Bronchial epithelial cell (primary cell): ENCODE measurements at regions not wholly inside any gene's neighbourhood (a gene's known extent, or its start where the extent isn't known, plus 50 kb on each side); places are given as distances from the start of the nearest gene placed in this dataset.

Experiments
- DNase-seq: peaks from one replicate; pipeline ENCODE4 v3.0.0-alpha.2; 2010; ENCODE audit warnings: low read depth
- FAIRE-seq: peaks from 2 replicates; lab custom pipeline; 2011; peaks lifted over from hg19 to GRCh38; lab: Jason Lieb, UNC
- H3K27me3 ChIP-seq: 2 replicates; pipeline ENCODE4 v1.5.1; 2011; ENCODE audit warnings: low read length; ENCODE audit not compliant: control insufficient read depth, insufficient read depth
- H3K36me3 ChIP-seq: 2 replicates; pipeline ENCODE4 v1.5.1; 2011; ENCODE audit warnings: low read length; ENCODE audit not compliant: control insufficient read depth, insufficient read depth
- H3K4me3 ChIP-seq: 2 replicates; pipeline ENCODE4 v1.5.1; 2011; ENCODE audit warnings: mild to moderate bottlenecking, low read depth, low read length, control low read depth
- TF ChIP-seq, protein P1 (sequence below): IDR thresholded peaks from 2 replicates; pipeline ENCODE4 v1.5.1; 2011; ENCODE audit warnings: mild to moderate bottlenecking, moderate library complexity, low read length, control low read depth, inconsistent platforms; ENCODE audit not compliant: insufficient read depth, severe bottlenecking

DNA sequence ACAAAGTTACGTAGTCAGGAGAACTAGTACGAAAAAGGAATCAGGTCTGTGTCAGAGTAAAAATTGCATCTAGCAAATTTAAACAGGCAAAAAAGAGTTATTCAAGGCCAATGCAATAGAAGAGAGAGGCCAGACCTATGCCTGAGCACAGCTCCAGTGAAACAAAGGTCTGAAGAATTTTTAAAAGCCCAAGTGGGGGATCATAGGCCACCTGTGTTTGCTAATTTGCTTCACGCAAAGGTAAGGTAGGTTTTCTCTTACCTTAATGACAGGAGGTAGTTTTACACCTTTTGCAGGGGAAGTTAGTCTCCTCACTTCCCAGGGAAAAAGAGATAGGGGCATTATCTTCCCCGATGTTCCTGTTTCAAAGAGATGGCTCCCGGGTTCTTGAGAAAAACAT is 448.6 kb upstream of the TECRL start:
- FAIRE-seq = no peak
- TF ChIP-seq, protein P1, sequence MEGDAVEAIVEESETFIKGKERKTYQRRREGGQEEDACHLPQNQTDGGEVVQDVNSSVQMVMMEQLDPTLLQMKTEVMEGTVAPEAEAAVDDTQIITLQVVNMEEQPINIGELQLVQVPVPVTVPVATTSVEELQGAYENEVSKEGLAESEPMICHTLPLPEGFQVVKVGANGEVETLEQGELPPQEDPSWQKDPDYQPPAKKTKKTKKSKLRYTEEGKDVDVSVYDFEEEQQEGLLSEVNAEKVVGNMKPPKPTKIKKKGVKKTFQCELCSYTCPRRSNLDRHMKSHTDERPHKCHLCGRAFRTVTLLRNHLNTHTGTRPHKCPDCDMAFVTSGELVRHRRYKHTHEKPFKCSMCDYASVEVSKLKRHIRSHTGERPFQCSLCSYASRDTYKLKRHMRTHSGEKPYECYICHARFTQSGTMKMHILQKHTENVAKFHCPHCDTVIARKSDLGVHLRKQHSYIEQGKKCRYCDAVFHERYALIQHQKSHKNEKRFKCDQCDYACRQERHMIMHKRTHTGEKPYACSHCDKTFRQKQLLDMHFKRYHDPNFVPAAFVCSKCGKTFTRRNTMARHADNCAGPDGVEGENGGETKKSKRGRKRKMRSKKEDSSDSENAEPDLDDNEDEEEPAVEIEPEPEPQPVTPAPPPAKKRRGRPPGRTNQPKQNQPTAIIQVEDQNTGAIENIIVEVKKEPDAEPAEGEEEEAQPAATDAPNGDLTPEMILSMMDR = no peak
- Histone ChIP-seq H3K4me3 (no peak overlapping the region), H3K27me3 (no peaks in the 10 kb centered on the region), H3K36me3 (no peaks in the 10 kb centered on the region)
- DNase-seq = no peak

DNA sequence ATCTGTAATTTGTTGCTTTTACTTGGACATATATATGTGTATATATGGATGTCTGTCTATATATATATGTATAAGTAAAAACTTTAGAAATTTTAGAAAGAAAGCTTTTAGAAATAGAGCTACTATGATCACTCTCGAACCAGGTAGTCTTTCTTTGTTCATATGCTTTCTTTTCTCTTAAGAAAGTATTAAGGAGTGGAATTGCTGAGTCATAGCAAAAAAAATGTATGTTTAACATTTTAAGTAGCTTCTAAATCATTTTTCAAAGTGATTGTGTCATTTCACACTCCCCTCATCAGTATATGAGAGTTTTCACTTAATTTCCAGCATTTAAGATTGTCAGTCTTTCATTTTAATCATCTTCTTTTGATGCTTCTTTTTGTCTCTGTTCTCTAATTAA is 447.9 kb upstream of the TECRL start:
- Histone ChIP-seq H3K4me3 (no peak overlapping the region), H3K36me3 (no peaks in the 10 kb centered on the region), H3K27me3 (no peaks in the 10 kb centered on the region)
- FAIRE-seq (no peak), DNase-seq (no peak)
- TF ChIP-seq, protein P1 = no peak

DNA sequence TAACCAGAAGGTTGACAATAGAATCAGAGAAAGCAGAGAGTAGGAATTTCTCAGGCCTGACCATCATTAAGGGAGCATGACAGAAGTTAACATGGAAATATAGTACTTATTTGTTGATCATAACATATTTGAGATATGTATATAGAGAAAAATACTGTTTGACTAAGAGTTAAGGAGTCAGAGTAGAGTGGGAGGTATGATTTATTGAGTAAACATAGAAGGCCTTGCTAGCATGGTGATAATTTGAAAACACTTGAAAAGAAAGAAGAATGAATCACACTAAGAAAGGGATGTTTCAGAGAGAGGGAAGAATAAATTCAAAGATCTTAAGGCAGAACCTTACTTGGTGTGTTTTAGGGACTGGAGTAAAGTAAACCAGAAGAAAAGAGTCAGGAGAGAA is 437.2 kb upstream of the TECRL start:
- Histone ChIP-seq H3K27me3 (no peaks in the 10 kb centered on the region), H3K4me3 (no peak overlapping the region), H3K36me3 (no peaks in the 10 kb centered on the region)
- TF ChIP-seq, protein P1 = no peak
- no peak for DNase-seq
- FAIRE-seq = no peak

DNA sequence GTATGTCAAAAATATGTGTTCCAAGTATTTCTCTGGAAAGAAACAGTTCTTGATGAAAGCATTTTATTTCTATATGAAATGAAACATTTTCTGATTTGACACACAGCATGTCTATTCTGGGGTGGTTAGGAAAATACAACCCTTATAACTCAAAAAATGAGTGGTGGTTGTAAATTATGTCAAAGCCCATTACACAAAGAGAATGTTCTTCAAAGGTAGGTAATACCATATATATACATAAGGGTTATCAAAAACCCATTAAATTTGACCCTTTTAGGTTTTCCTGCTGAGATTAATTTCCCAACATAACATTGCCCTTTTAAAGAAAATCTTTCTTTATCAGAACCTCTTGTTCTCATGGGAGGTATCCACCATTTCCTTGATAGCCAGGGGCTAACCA is 420.5 kb upstream of the TECRL start:
- FAIRE-seq (no peak), DNase-seq (no peak)
- TF ChIP-seq, protein P1 = no peak

DNA sequence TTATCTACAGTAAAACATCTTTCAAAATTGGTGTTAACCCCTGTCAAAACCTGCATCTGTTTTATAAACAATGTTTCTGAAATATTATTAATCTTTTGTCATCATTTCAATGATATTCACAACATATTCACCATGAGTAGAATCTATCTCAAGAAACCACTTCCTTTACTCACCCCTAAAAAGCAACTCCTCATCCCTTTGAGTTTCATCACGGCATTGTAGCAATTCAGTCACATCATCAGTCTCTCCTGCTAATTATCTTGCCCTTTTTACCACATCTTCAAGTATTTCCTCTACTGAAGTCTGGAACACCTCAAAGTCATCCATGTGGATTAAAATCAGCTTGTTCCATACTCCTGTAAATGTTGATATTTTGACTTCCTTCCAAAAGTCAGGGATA is 415.3 kb upstream of the TECRL start:
- no peaks in the 10 kb centered on the region for H3K36me3 ChIP-seq
- H3K4me3 ChIP-seq = no peak overlapping the region
- no peak for DNase-seq
- no peaks in the 10 kb centered on the region for H3K27me3 ChIP-seq
- FAIRE-seq = no peak
- TF ChIP-seq, protein P1 = no peak

More for the DNA sequence above, 420.5 kb upstream of the TECRL start:
- H3K36me3 ChIP-seq = no peaks in the 10 kb centered on the region
- no peak overlapping the region for H3K4me3 ChIP-seq
- H3K27me3 ChIP-seq = no peaks in the 10 kb centered on the region

DNA sequence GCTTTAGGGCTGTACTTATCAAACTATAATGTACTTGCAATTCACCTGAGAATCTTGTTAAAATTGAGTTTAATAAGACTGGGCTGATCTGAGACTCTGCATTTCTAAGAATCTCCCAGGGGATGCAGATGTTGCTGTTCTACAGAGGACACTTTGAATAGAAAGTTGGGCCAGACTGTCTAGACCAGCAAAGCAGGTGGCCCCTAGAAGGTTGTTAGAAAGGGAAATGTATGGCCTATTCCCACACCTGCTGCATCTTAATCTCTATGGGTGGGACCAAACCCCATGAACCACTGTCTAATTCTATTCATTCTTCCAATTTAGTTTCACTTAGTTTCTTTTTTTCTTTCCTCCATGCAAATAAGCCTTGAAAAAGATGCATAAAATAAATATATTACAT is 413.2 kb upstream of the TECRL start:
- H3K27me3 ChIP-seq = no peaks in the 10 kb centered on the region
- FAIRE-seq (no peak), DNase-seq (no peak)
- no peaks in the 10 kb centered on the region for H3K36me3 ChIP-seq
- TF ChIP-seq, protein P1 = no peak
- H3K4me3 ChIP-seq = no peak overlapping the region
